Epithelial cell of proximal tubule (primary cell): ENCODE measurements at regions not wholly inside any gene's neighbourhood (a gene's known extent, or its start where the extent isn't known, plus 50 kb on each side); places are given as distances from the start of the nearest gene placed in this dataset.

Experiments used
- DNase-seq: peaks from one replicate; pipeline ENCODE4 v3.0.0-alpha.2; 2011; ENCODE audit warnings: low read depth
- H3K4me3 ChIP-seq: 2 replicates; pipeline ENCODE4 v1.5.1; 2011; ENCODE audit warnings: low read depth, mild to moderate bottlenecking, low read length
- CTCF ChIP-seq: conservative IDR thresholded peaks from 2 replicates; pipeline ENCODE4 v1.5.1; 2012; ENCODE audit warnings: low read depth, mild to moderate bottlenecking, low read length

- DNase-seq: no peak
- H3K4me3 ChIP-seq: no peak overlapping the region
- no peak for TF ChIP-seq CTCF
Observed at GRCh38 chr2:79368116-79368630, 144.7 kb upstream of the CTNNA2 start.

- TF ChIP-seq CTCF: no peak
- DNase-seq: no peak
- H3K4me3 ChIP-seq: no peak overlapping the region
Observed at GRCh38 chr2:79359419-79359818, 153.4 kb upstream of the CTNNA2 start.

- no peak for DNase-seq
- TF ChIP-seq CTCF: no peak
- H3K4me3 ChIP-seq: no peak overlapping the region
Observed at GRCh38 chr2:79355569-79355968, 157.3 kb upstream of the CTNNA2 start.

GRCh38 chr2:79327460-79327859 is 167.9 kb upstream of the REG3A start:
- H3K4me3 ChIP-seq: no peak overlapping the region
- TF ChIP-seq CTCF: no peak
- DNase-seq: no peak

- no peak overlapping the region for H3K4me3 ChIP-seq
- no peak for DNase-seq
- TF ChIP-seq CTCF: no peak
Observed at GRCh38 chr2:79320871-79321270, 161.3 kb upstream of the REG3A start.

GRCh38 chr2:79294994-79295393 is 135.4 kb upstream of the REG3A start:
- TF ChIP-seq CTCF: no peak
- no peak overlapping the region for H3K4me3 ChIP-seq
- no peak for DNase-seq

- TF ChIP-seq CTCF: no peak
- H3K4me3 ChIP-seq: no peak overlapping the region
- no peak for DNase-seq
Observed at GRCh38 chr2:79292958-79293315, 133.4 kb upstream of the REG3A start.
